ENCODE measurements at regions not wholly inside any gene's neighbourhood (a gene's known extent, or its start where the extent isn't known, plus 50 kb on each side); places are given as distances from the start of the nearest gene placed in this dataset.
"Not testable (repeated sequence)": the region's sequence is repeated elsewhere in the genome, so short reads cannot be mapped to it uniquely, and the experiment has no call there.

GRCh38 chr10:11691319-11691755, 50.8 kb upstream of the ECHDC3 start:
- peak; percentile 6 for DNase-seq (ENCODE audit: low read depth)

- peak; percentile 16 for DNase-seq (ENCODE audit: low read depth)
Measured at GRCh38 chr10:11689945-11690736, 52.0 kb upstream of the ECHDC3 start.

- not testable (repeated sequence) for DNase-seq (ENCODE audit: low read depth)
Measured at GRCh38 chr10:11688448-11688795, 53.8 kb upstream of the ECHDC3 start.

GRCh38 chr10:11687779-11688447, 54.3 kb upstream of the ECHDC3 start:
- peak; percentile 69 for DNase-seq (ENCODE audit: low read depth)

GRCh38 chr10:11687357-11687771, 54.8 kb upstream of the ECHDC3 start:
- DNase-seq (ENCODE audit: low read depth): peak; percentile 91

GRCh38 chr10:11685787-11686218, 56.4 kb upstream of the ECHDC3 start:
- peak; percentile 26 for DNase-seq (ENCODE audit: low read depth)

- DNase-seq (ENCODE audit: low read depth): peak; percentile 87
Measured at GRCh38 chr10:11684717-11685645, 57.2 kb upstream of the ECHDC3 start.

- not testable (repeated sequence) for DNase-seq (ENCODE audit: low read depth)
Measured at GRCh38 chr10:11684341-11684716, 57.9 kb upstream of the ECHDC3 start.

- DNase-seq (ENCODE audit: low read depth): no peak
Measured at GRCh38 chr10:11683529-11684320, 58.5 kb upstream of the ECHDC3 start.

- DNase-seq (ENCODE audit: low read depth): no peak
Measured at GRCh38 chr10:11682851-11683250, 59.3 kb upstream of the ECHDC3 start.

- no peak for DNase-seq (ENCODE audit: low read depth)
Measured at GRCh38 chr10:11682267-11682683, 59.9 kb upstream of the ECHDC3 start.

- DNase-seq (ENCODE audit: low read depth): no peak
Measured at GRCh38 chr10:11680496-11680895, 61.7 kb upstream of the ECHDC3 start.

- no peak for DNase-seq (ENCODE audit: low read depth)
Measured at GRCh38 chr10:11679946-11680345, 62.2 kb upstream of the ECHDC3 start.

- DNase-seq (ENCODE audit: low read depth): peak; percentile 92
Measured at GRCh38 chr10:11678074-11678793, 63.9 kb upstream of the ECHDC3 start.

- DNase-seq (ENCODE audit: low read depth): no peak
Measured at GRCh38 chr10:11677480-11677879, 64.7 kb upstream of the ECHDC3 start.

- DNase-seq (ENCODE audit: low read depth): no peak
Measured at GRCh38 chr10:11673346-11674280, 62.2 kb upstream of the USP6NL start.

GRCh38 chr10:11672836-11673235, 61.4 kb upstream of the USP6NL start:
- DNase-seq (ENCODE audit: low read depth): no peak

GRCh38 chr10:11670381-11670780, 58.9 kb upstream of the USP6NL start:
- peak; percentile 69 for DNase-seq (ENCODE audit: low read depth)
